ENCODE measurements at regions not wholly inside any gene's neighbourhood (a gene's known extent, or its start where the extent isn't known, plus 50 kb on each side); places are given as distances from the start of the nearest gene placed in this dataset.

- TF ChIP-seq ZBTB33 (IDR thresholded peaks at IDR 0.05) (no peak), EGR1 (IDR thresholded peaks at IDR 0.05; ENCODE audit: low read depth in 2 of 2) (no peak), RAD21 (IDR thresholded peaks at IDR 0.05) (no peak), MAX (IDR thresholded peaks at IDR 0.05) (no peak), FOXA2 (IDR thresholded peaks at IDR 0.05) (no peak), ATF3 (IDR thresholded peaks at IDR 0.05) (no peak), GABPA (IDR thresholded peaks at IDR 0.05 in 1 of 2, conservative IDR thresholded peaks at IDR 0.05 in 1 of 2) (no peak), RXRA (IDR thresholded peaks at IDR 0.05) (no peak), HNF4G (IDR thresholded peaks at IDR 0.05) (no peak), FOXA1 (IDR thresholded peaks at IDR 0.05) (no peak)
Observed at GRCh38 chr6:9659848-9660247, 755.0 kb downstream of the TFAP2A start (continued).

- Histone ChIP-seq H3K9ac (ENCODE audit: low read depth in 1 of 2, low read length in 2 of 2) (no peak overlapping the region), H3K4me3 (ENCODE audit: low read depth in 1 of 3, low read length in 3 of 3) (no peak overlapping the region), H3K4me1 (ENCODE audit: control insufficient read depth in 4 of 4, insufficient read depth in 4 of 4, low read length in 3 of 4) (no peaks in the 10 kb centered on the region), H3K36me3 (ENCODE audit: control insufficient read depth in 4 of 4, insufficient read depth in 3 of 4, low read depth in 1 of 4, low read length in 3 of 4) (no peaks in the 10 kb centered on the region), H3K27ac (ENCODE audit: low read depth in 1 of 2, low read length in 2 of 2) (no peak overlapping the region), H3K9me3 (ENCODE audit: control insufficient read depth in 4 of 4, low read length in 3 of 4) (no peaks in the 10 kb centered on the region), H3K27me3 (ENCODE audit: control insufficient read depth in 4 of 4, insufficient read depth in 4 of 4, low read length in 3 of 4) (no peaks in the 10 kb centered on the region)
- no peak for DNase-seq (ENCODE audit: low spot score)
- 96% methylated on average over 1 of the region's 1 CpG for WGBS
- TF ChIP-seq FOXA1 (IDR thresholded peaks at IDR 0.05): no peak
- TF ChIP-seq ZBTB33 (IDR thresholded peaks at IDR 0.05): no peak
- no peak for TF ChIP-seq ATF3 (IDR thresholded peaks at IDR 0.05)
- no peak for TF ChIP-seq REST (IDR thresholded peaks at IDR 0.05)
Observed at GRCh38 chr6:9657994-9658393, 756.9 kb downstream of the TFAP2A start.

GRCh38 chr6:9647599-9647998 lies 767.3 kb downstream of the TFAP2A start:
- H3K27ac ChIP-seq (ENCODE audit: low read depth in 1 of 2, low read length in 2 of 2): no peak overlapping the region

More at GRCh38 chr6:9647599-9647998, 767.3 kb downstream of the TFAP2A start:
- DNase-seq (ENCODE audit: low spot score): no peak
- Histone ChIP-seq H3K36me3 (ENCODE audit: control insufficient read depth in 4 of 4, insufficient read depth in 3 of 4, low read depth in 1 of 4, low read length in 3 of 4) (no peaks in the 10 kb centered on the region), H3K4me1 (ENCODE audit: control insufficient read depth in 4 of 4, insufficient read depth in 4 of 4, low read length in 3 of 4) (no peaks in the 10 kb centered on the region), H3K9me3 (ENCODE audit: control insufficient read depth in 4 of 4, low read length in 3 of 4) (no peaks in the 10 kb centered on the region), H3K9ac (ENCODE audit: low read depth in 1 of 2, low read length in 2 of 2) (no peak overlapping the region), H3K4me3 (ENCODE audit: low read depth in 1 of 3, low read length in 3 of 3) (no peak overlapping the region), H3K27me3 (ENCODE audit: control insufficient read depth in 4 of 4, insufficient read depth in 4 of 4, low read length in 3 of 4) (no peaks in the 10 kb centered on the region)
- TF ChIP-seq GABPA (IDR thresholded peaks at IDR 0.05 in 1 of 2, conservative IDR thresholded peaks at IDR 0.05 in 1 of 2) (no peak), HNF4A (conservative IDR thresholded peaks at IDR 0.05) (no peak), CTCF (IDR thresholded peaks at IDR 0.05; ENCODE audit: low read depth, low read length, missing input control) (no peak), EGR1 (IDR thresholded peaks at IDR 0.05; ENCODE audit: low read depth in 2 of 2) (no peak), FOXA1 (IDR thresholded peaks at IDR 0.05) (no peak), HNF4G (IDR thresholded peaks at IDR 0.05) (no peak), RAD21 (IDR thresholded peaks at IDR 0.05) (no peak), ATF3 (IDR thresholded peaks at IDR 0.05) (no peak), JUND (IDR thresholded peaks at IDR 0.05) (no peak), SP1 (IDR thresholded peaks at IDR 0.05) (no peak), MAX (IDR thresholded peaks at IDR 0.05) (no peak), ZBTB33 (IDR thresholded peaks at IDR 0.05) (no peak), RXRA (IDR thresholded peaks at IDR 0.05) (no peak)
- 61% methylated on average over 1 of the region's 1 CpG for WGBS

Measured in liver (tissue), 8 donors.